Trophoblast cell (in vitro differentiated cells and primary cell): ENCODE measurements at regions not wholly inside any gene's neighbourhood (a gene's known extent, or its start where the extent isn't known, plus 50 kb on each side); places are given as distances from the start of the nearest gene placed in this dataset.
"Not testable (repeated sequence)": the region's sequence is repeated elsewhere in the genome, so short reads cannot be mapped to it uniquely, and the experiment has no call there.

ENCODE experiments used
- DNase-seq, 2 donors: peaks; one replicate each; pipeline ENCODE4 v3.0.0-alpha.2; 2016
- H2AFZ ChIP-seq: 2 replicates; pipeline ENCODE4 v1.6.1; 2013; ENCODE audit warnings: low read length, moderate library complexity, mild to moderate bottlenecking; ENCODE audit not compliant: insufficient read depth, poor library complexity
- H2AK5ac ChIP-seq: 2 replicates; pipeline ENCODE4 v1.6.1; 2013; ENCODE audit warnings: mild to moderate bottlenecking, low read length
- H2BK120ac ChIP-seq: 2 replicates; pipeline ENCODE4 v1.6.1; 2013; ENCODE audit warnings: low read length, mild to moderate bottlenecking, moderate library complexity; ENCODE audit not compliant: insufficient read depth, poor library complexity
- H2BK12ac ChIP-seq: 2 replicates; pipeline ENCODE4 v1.6.1; 2013; ENCODE audit warnings: mild to moderate bottlenecking, low read length, moderate library complexity
- H2BK5ac ChIP-seq: 2 replicates; pipeline ENCODE4 v1.6.1; 2013; ENCODE audit warnings: low read length, low read depth, moderate library complexity, mild to moderate bottlenecking; ENCODE audit not compliant: poor library complexity
- H3K14ac ChIP-seq: 2 replicates; pipeline ENCODE4 v1.6.1; 2013; ENCODE audit warnings: mild to moderate bottlenecking, low read length
- H3K18ac ChIP-seq: 2 replicates; pipeline ENCODE4 v1.6.1; 2013; ENCODE audit warnings: mild to moderate bottlenecking, low read length
- H3K23ac ChIP-seq: 2 replicates; pipeline ENCODE4 v1.6.1; 2013; ENCODE audit warnings: low read length
- H3K27ac ChIP-seq: 2 replicates; pipeline ENCODE4 v1.5.1; 2013; ENCODE audit warnings: low read depth, mild to moderate bottlenecking, inconsistent platforms, low read length, moderate library complexity
- H3K27me3 ChIP-seq: 2 replicates; pipeline ENCODE4 v1.6.1; 2013; ENCODE audit warnings: inconsistent platforms, mild to moderate bottlenecking, low read length, moderate library complexity; ENCODE audit not compliant: insufficient read depth
- H3K36me3 ChIP-seq, 2 experiments: 1 replicate in 1 of 2; 2 replicates in 1 of 2; pipeline ENCODE4 v1.6.1; 2013; ENCODE audit warnings: low read length in 2 of 2, mild to moderate bottlenecking in 2 of 2, moderate library complexity in 1 of 2; ENCODE audit not compliant: insufficient read depth in 2 of 2, control insufficient read depth in 1 of 2
- H3K4ac ChIP-seq: 2 replicates; pipeline ENCODE4 v1.6.1; 2013; ENCODE audit warnings: low read depth, mild to moderate bottlenecking, low read length, moderate library complexity
- H3K4me1 ChIP-seq, 2 experiments: 1 replicate in 1 of 2; 2 replicates in 1 of 2; pipeline ENCODE4 v1.6.1; 2013; ENCODE audit warnings: low read length in 2 of 2, mild to moderate bottlenecking in 2 of 2, moderate library complexity in 1 of 2; ENCODE audit not compliant: insufficient read depth in 2 of 2, control insufficient read depth in 1 of 2
- H3K4me2 ChIP-seq: 2 replicates; pipeline ENCODE4 v1.6.1; 2013; ENCODE audit warnings: inconsistent platforms, mild to moderate bottlenecking, low read length, moderate library complexity
- H3K4me3 ChIP-seq: 2 replicates; pipeline ENCODE4 v1.5.1; 2013; ENCODE audit warnings: mild to moderate bottlenecking, low read depth, low read length, inconsistent platforms
- H3K79me1 ChIP-seq: one replicate; pipeline ENCODE4 v1.6.1; 2013; ENCODE audit warnings: low read length
- H3K79me2 ChIP-seq: 2 replicates; pipeline ENCODE4 v1.6.1; 2013; ENCODE audit warnings: low read length, mild to moderate bottlenecking; ENCODE audit not compliant: control insufficient read depth, insufficient read depth, poor library complexity
- H3K9ac ChIP-seq: 2 replicates; pipeline ENCODE4 v1.6.1; 2013; ENCODE audit warnings: mild to moderate bottlenecking, low read length
- H3K9me3 ChIP-seq: 2 replicates; pipeline ENCODE4 v1.6.1; 2013; ENCODE audit warnings: low read depth, mild to moderate bottlenecking, control low read depth, inconsistent platforms, low read length; ENCODE audit not compliant: insufficient read depth
- H4K12ac ChIP-seq: 2 replicates; pipeline ENCODE4 v1.6.1; 2013; ENCODE audit warnings: low read depth, mild to moderate bottlenecking, low read length, moderate library complexity
- H4K8ac ChIP-seq: 2 replicates; pipeline ENCODE4 v1.6.1; 2013; ENCODE audit warnings: low read depth, mild to moderate bottlenecking, low read length, moderate library complexity
- H4K91ac ChIP-seq: one replicate; pipeline ENCODE4 v1.6.1; 2013; ENCODE audit warnings: low read depth, mild to moderate bottlenecking, low read length, moderate library complexity
- WGBS: extraction: QIAGEN DNeasy Blood & Tissue Kit; methylation state at CpG from one replicate; pipeline ENCODE4 v1.1.7; 2013; ENCODE audit warnings: missing lambda C conversion rate; ENCODE audit not compliant: insufficient read length, insufficient coverage; ENCODE audit errors: extremely low coverage; 5-methylcytosine and 5-hydroxymethylcytosine counted together

DNA sequence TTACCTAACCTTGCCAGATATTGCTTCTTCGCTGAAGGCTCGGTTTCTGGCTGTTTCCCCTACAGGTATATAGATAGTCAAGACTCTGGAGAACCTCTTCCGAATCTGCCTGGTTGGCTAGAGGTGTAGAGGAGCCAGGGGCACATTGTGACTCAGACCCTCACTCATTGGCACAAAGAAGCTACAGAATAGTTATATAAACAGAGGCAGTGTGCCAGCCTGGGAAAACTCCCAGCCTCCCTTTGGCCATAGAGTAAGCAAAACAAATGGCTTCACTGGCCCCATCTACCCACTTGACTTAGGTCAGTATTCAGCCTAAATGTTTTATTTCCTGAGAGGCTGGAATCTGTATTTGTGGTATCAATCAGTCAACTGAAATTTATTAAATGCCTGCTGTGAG is 72.0 kb upstream of the IKBKE start:
- WGBS, result no CpG with 5 or more reads among the region's 3 CpGs
- not testable (repeated sequence) for H3K18ac ChIP-seq, DNase-seq, H3K4me2 ChIP-seq, H3K79me1 ChIP-seq, H2BK12ac ChIP-seq, H4K8ac ChIP-seq, H2AFZ ChIP-seq, H3K23ac ChIP-seq, H3K27me3 ChIP-seq, H2BK5ac ChIP-seq, H3K14ac ChIP-seq, H3K27ac ChIP-seq, H4K12ac ChIP-seq, H2AK5ac ChIP-seq, H3K4me1 ChIP-seq, H2BK120ac ChIP-seq, H3K4me3 ChIP-seq, H3K79me2 ChIP-seq, H3K9me3 ChIP-seq, H3K9ac ChIP-seq, H3K4ac ChIP-seq, H4K91ac ChIP-seq, H3K36me3 ChIP-seq

DNA sequence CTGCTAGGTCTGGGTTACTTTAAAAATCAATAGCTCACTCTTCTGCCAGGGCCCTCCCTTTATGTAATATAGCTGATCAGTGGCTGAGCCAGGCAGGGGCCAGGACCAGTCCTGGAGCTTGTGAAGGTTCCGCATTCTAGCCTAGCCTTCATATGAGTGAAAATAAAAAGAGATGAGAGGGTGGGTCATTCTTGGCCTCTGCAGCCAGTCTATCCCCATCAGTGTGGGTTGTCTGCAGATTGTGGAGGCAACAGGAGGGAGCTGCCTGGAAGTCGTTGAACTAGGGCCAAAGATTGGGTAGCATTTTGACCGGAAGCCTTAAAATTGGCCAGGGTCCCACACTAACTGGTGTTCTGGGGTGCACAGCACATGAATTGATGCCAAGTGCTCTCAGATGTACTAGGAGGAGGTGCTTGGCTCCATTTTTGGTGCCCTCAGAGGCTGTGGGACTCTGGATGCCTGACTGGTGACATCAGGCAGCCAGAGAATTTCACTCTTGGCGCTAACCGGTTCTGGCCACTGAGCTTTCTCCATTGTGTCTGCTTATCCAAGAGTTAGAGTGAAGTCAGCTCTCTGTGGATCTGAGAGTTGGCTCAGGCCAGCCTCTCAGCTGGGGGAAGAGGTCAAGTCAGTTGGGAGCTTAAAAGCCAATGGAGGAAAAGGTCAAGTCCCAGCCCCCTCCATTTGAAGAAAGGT is 66.5 kb upstream of the IKBKE start:
- H2BK5ac ChIP-seq, DNase-seq, H2BK120ac ChIP-seq, H4K91ac ChIP-seq, H2AFZ ChIP-seq, H3K79me2 ChIP-seq, H3K23ac ChIP-seq, H4K12ac ChIP-seq, H4K8ac ChIP-seq, H3K4me2 ChIP-seq, H3K4me1 ChIP-seq, H3K79me1 ChIP-seq, H2BK12ac ChIP-seq, H3K9me3 ChIP-seq, H3K4me3 ChIP-seq, H3K36me3 ChIP-seq, H2AK5ac ChIP-seq, H3K18ac ChIP-seq, H3K9ac ChIP-seq, H3K4ac ChIP-seq, H3K14ac ChIP-seq, H3K27ac ChIP-seq, H3K27me3 ChIP-seq: not testable (repeated sequence)
- no CpG with 5 or more reads among the region's 5 CpGs for WGBS

GRCh38 chr1:206404309-206405027 is 65.8 kb upstream of the IKBKE start:
- WGBS, result no CpG with 5 or more reads among the region's 8 CpGs
- not testable (repeated sequence) for H4K8ac ChIP-seq, H2AK5ac ChIP-seq, H3K9me3 ChIP-seq, H3K79me1 ChIP-seq, H3K23ac ChIP-seq, H3K27ac ChIP-seq, H3K4me1 ChIP-seq, H3K36me3 ChIP-seq, H3K4me3 ChIP-seq, H3K27me3 ChIP-seq, DNase-seq, H3K14ac ChIP-seq, H4K12ac ChIP-seq, H2AFZ ChIP-seq, H3K4ac ChIP-seq, H3K4me2 ChIP-seq, H2BK5ac ChIP-seq, H4K91ac ChIP-seq, H3K9ac ChIP-seq, H2BK12ac ChIP-seq, H2BK120ac ChIP-seq, H3K79me2 ChIP-seq, H3K18ac ChIP-seq

DNA sequence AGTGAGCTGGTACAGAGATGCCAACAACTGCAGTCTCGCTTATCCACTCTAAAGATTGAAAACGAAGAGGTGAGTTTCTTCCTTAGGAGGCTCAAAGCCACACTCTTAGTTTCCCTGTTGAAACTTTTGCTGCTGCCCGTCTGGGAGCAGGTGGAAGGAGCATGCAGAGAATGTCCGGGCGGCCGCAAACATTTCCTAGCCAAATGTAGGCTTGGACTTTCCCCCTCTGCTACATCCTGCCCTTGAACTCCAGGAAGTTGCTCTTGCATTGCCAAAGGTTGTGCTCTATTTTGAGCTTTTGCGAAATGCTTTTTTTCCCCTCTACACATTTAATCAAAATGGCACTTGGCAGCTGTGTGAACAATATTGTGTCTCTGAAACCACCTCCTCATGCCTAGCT is 65.0 kb upstream of the IKBKE start:
- H4K12ac ChIP-seq, H3K14ac ChIP-seq, H4K91ac ChIP-seq, H3K4me2 ChIP-seq, H2AK5ac ChIP-seq, H3K4me1 ChIP-seq, H3K27me3 ChIP-seq, H2BK5ac ChIP-seq, H3K4ac ChIP-seq, H3K23ac ChIP-seq, H2BK12ac ChIP-seq, H3K4me3 ChIP-seq, H4K8ac ChIP-seq, H3K9me3 ChIP-seq, H2AFZ ChIP-seq, H3K79me1 ChIP-seq, H3K79me2 ChIP-seq, H2BK120ac ChIP-seq, H3K36me3 ChIP-seq, DNase-seq, H3K9ac ChIP-seq, H3K18ac ChIP-seq, H3K27ac ChIP-seq: not testable (repeated sequence)
- WGBS, result no CpG with 5 or more reads among the region's 7 CpGs
